Liver (tissue), 7 donors: ENCODE measurements at regions not wholly inside any gene's neighbourhood (a gene's known extent, or its start where the extent isn't known, plus 50 kb on each side); places are given as distances from the start of the nearest gene placed in this dataset.

Experiments
- DNase-seq: peaks from one replicate; pipeline ENCODE4 v3.0.0-alpha.2; 2017; ENCODE audit warnings: low spot score
- H3K27ac ChIP-seq, 2 donors: one replicate each; pipeline ENCODE4 v1.7.0; 2013; ENCODE audit warnings: inconsistent platforms in 2 of 2, low read length in 2 of 2, control low read depth in 1 of 2, low read depth in 1 of 2, mild to moderate bottlenecking in 1 of 2
- H3K27me3 ChIP-seq, 4 donors: one replicate each; pipeline versions ENCODE4 v1.6.1 to v1.7.0; 2013; ENCODE audit warnings: low read length in 3 of 4, inconsistent platforms in 1 of 4, mild to moderate bottlenecking in 1 of 4, moderate library complexity in 1 of 4; ENCODE audit not compliant: control insufficient read depth in 4 of 4, insufficient read depth in 4 of 4
- H3K36me3 ChIP-seq, 4 donors: one replicate each; pipeline versions ENCODE4 v1.6.1 to v1.7.0; 2013; ENCODE audit warnings: low read length in 3 of 4, mild to moderate bottlenecking in 3 of 4, low read depth in 1 of 4, moderate library complexity in 1 of 4; ENCODE audit not compliant: control insufficient read depth in 4 of 4, insufficient read depth in 3 of 4
- H3K4me1 ChIP-seq, 4 donors: one replicate each; pipeline versions ENCODE4 v1.6.1 to v1.7.0; 2013; ENCODE audit warnings: low read length in 3 of 4, mild to moderate bottlenecking in 3 of 4, moderate library complexity in 1 of 4; ENCODE audit not compliant: control insufficient read depth in 4 of 4, insufficient read depth in 4 of 4
- H3K4me3 ChIP-seq, 3 donors: one replicate each; pipeline versions ENCODE4 v1.6.1 to v1.7.0; 2013; ENCODE audit warnings: low read length in 3 of 3, control low read depth in 1 of 3, low read depth in 1 of 3, mild to moderate bottlenecking in 1 of 3
- H3K9ac ChIP-seq, 2 donors: one replicate each; pipeline ENCODE4 v1.7.0; 2013; ENCODE audit warnings: low read length in 2 of 2, mild to moderate bottlenecking in 2 of 2, moderate library complexity in 2 of 2, control low read depth in 1 of 2, low read depth in 1 of 2
- H3K9me3 ChIP-seq, 4 donors: one replicate each; pipeline versions ENCODE4 v1.6.1 to v1.7.0; 2013; ENCODE audit warnings: low read length in 3 of 4; ENCODE audit not compliant: control insufficient read depth in 4 of 4
- ATF3 ChIP-seq: IDR thresholded peaks from 2 replicates; pipeline ENCODE4 v1.6.1; 2016; ENCODE audit warnings: antibody characterized with exemption
- EGR1 ChIP-seq, 2 donors: IDR thresholded peaks; 2 replicates each; pipeline ENCODE4 v1.6.1; 2016 to 2018; ENCODE audit warnings: antibody characterized with exemption in 2 of 2, low read depth in 2 of 2
- FOXA1 ChIP-seq: IDR thresholded peaks from 2 replicates; pipeline ENCODE4 v1.6.1; 2016; ENCODE audit warnings: antibody characterized with exemption
- FOXA2 ChIP-seq: IDR thresholded peaks from 2 replicates; pipeline ENCODE4 v1.6.1; 2016; ENCODE audit warnings: antibody characterized with exemption
- GABPA ChIP-seq, 2 donors: IDR thresholded peaks in 1 of 2; conservative IDR thresholded peaks in 1 of 2; 2 replicates each; pipeline ENCODE4 v1.6.1; 2016; ENCODE audit warnings: antibody characterized with exemption in 2 of 2, mild to moderate bottlenecking in 1 of 2, moderate library complexity in 1 of 2
- HNF4A ChIP-seq, 2 donors: conservative IDR thresholded peaks; 2 replicates each; pipeline ENCODE4 v1.6.1; 2016; ENCODE audit warnings: antibody characterized with exemption in 2 of 2, mild to moderate bottlenecking in 2 of 2
- HNF4G ChIP-seq: IDR thresholded peaks from 2 replicates; pipeline ENCODE4 v1.6.1; 2016; ENCODE audit warnings: antibody characterized with exemption
- MAX ChIP-seq: IDR thresholded peaks from 2 replicates; pipeline ENCODE4 v1.6.1; 2016; ENCODE audit warnings: antibody characterized with exemption
- NR2F2 ChIP-seq: IDR thresholded peaks from 2 replicates; pipeline ENCODE4 v1.6.1; 2016; ENCODE audit warnings: antibody characterized with exemption
- RAD21 ChIP-seq, 2 donors: IDR thresholded peaks; 2 replicates each; pipeline ENCODE4 v1.6.1; 2016; ENCODE audit warnings: antibody characterized with exemption in 2 of 2, mild to moderate bottlenecking in 2 of 2
- REST ChIP-seq: IDR thresholded peaks from 2 replicates; pipeline ENCODE4 v1.6.1; 2016; ENCODE audit warnings: antibody characterized with exemption, mild to moderate bottlenecking
- RXRA ChIP-seq, 2 donors: IDR thresholded peaks; 2 replicates each; pipeline ENCODE4 v1.6.1; 2017 to 2018; ENCODE audit warnings: antibody characterized with exemption in 2 of 2, mild to moderate bottlenecking in 1 of 2
- SP1 ChIP-seq: IDR thresholded peaks from 2 replicates; pipeline ENCODE4 v1.6.1; 2018; ENCODE audit warnings: antibody characterized with exemption, mild to moderate bottlenecking
- TAF1 ChIP-seq: conservative IDR thresholded peaks from 2 replicates; pipeline ENCODE4 v1.6.1; 2016; ENCODE audit warnings: antibody characterized with exemption, mild to moderate bottlenecking
- YY1 ChIP-seq: IDR thresholded peaks from 2 replicates; pipeline ENCODE4 v1.6.1; 2016; ENCODE audit warnings: antibody characterized with exemption, mild to moderate bottlenecking
- ZBTB33 ChIP-seq: IDR thresholded peaks from 2 replicates; pipeline ENCODE4 v1.6.1; 2016; ENCODE audit warnings: antibody characterized with exemption
- WGBS: extraction: QIAGEN DNeasy Blood & Tissue Kit; methylation state at CpG from one replicate; pipeline ENCODE4 v1.1.7; 2013; 5-methylcytosine and 5-hydroxymethylcytosine counted together
- donor health status: healthy.
- donor health status: healthy.
- donor health status: healthy.
- donor health status: healthy.

GRCh38 chr7:52782348-52782747 is 253.1 kb upstream of the POM121L12 start:
- H3K36me3 ChIP-seq, result no peaks in the 10 kb centered on the region
- H3K9ac ChIP-seq, result no peak overlapping the region
- no peak for DNase-seq
- 66% methylated on average over 5 of the region's 5 CpGs for WGBS
- H3K9me3 ChIP-seq, result peaks cover 0 to 5% (median 1%) of the 10 kb centered on the region in 4 donors
- H3K27me3 ChIP-seq, result no peaks in the 10 kb centered on the region
- TF ChIP-seq GABPA (IDR thresholded peaks at IDR 0.05 in 1 of 2, conservative IDR thresholded peaks at IDR 0.05 in 1 of 2), result no peak
- TF ChIP-seq RXRA (IDR thresholded peaks at IDR 0.05), result no peak
- no peak for TF ChIP-seq FOXA1
- TF ChIP-seq RAD21 (IDR thresholded peaks at IDR 0.05), result no peak
- no peak for TF ChIP-seq MAX
- TF ChIP-seq EGR1 (IDR thresholded peaks at IDR 0.05; ENCODE audit: low read depth in 2 of 2), result no peak
- no peak for TF ChIP-seq YY1
- no peak for TF ChIP-seq REST
- no peak for TF ChIP-seq ATF3
- TF ChIP-seq NR2F2, result no peak
- no peak for TF ChIP-seq HNF4A (conservative IDR thresholded peaks at IDR 0.05)
- no peak for TF ChIP-seq SP1
- no peaks in the 10 kb centered on the region for H3K4me1 ChIP-seq
- H3K27ac ChIP-seq, result no peak overlapping the region
- H3K4me3 ChIP-seq, result no peak overlapping the region

- Histone ChIP-seq H3K36me3 (no peaks in the 10 kb centered on the region), H3K9me3 (peaks cover 0 to 5% (median 1%) of the 10 kb centered on the region in 4 donors), H3K4me1 (no peaks in the 10 kb centered on the region), H3K27me3 (no peaks in the 10 kb centered on the region), H3K9ac (no peak overlapping the region), H3K4me3 (no peak overlapping the region), H3K27ac (no peak overlapping the region)
- no peak for DNase-seq
- WGBS, result 60% methylated on average over 4 of the region's 4 CpGs
- TF ChIP-seq FOXA2 (no peak), HNF4G (no peak), TAF1 (no peak)
These were observed 254.2 kb upstream of the POM121L12 start for GRCh38 chr7:52781250-52781649.

GRCh38 chr7:52779004-52779403 is 256.4 kb upstream of the POM121L12 start:
- H3K9me3 ChIP-seq, result peaks cover 0 to 5% (median 1%) of the 10 kb centered on the region in 4 donors
- no peak for DNase-seq
- TF ChIP-seq ZBTB33 (no peak), FOXA2 (no peak), REST (no peak), GABPA (IDR thresholded peaks at IDR 0.05 in 1 of 2, conservative IDR thresholded peaks at IDR 0.05 in 1 of 2) (no peak)

More at GRCh38 chr7:52779004-52779403, 256.4 kb upstream of the POM121L12 start:
- H3K27ac ChIP-seq, result no peak overlapping the region
- no peaks in the 10 kb centered on the region for H3K36me3 ChIP-seq
- no peaks in the 10 kb centered on the region for H3K4me1 ChIP-seq
- no peak overlapping the region for H3K4me3 ChIP-seq
- no peak overlapping the region for H3K9ac ChIP-seq
- H3K27me3 ChIP-seq, result no peaks in the 10 kb centered on the region
